ENCODE measurements at regions not wholly inside any gene's neighbourhood (a gene's known extent, or its start where the extent isn't known, plus 50 kb on each side); places are given as distances from the start of the nearest gene placed in this dataset.

DNA sequence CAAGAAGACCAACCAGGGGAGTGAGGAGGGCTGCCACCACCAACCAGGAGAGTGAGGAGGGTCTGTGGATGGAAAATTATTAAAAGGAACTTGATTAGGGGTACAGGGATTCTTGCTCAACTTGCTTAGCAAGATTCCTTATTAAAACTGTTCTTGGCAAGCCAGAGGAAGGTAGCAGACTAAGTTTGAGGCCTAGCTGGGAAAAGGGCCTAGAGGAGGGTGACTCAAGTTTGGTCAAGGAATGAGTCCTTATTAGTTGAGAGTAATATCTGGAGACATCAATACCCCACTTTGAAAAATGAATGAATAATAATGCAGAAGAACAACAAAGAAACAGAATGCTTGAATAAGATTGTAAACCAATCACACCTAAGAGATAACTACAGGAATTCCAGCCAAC is 612.4 kb upstream of the ZFP42 start:
- no peaks in the 10 kb centered on the region for H3K4me1 ChIP-seq (ENCODE audit: control insufficient read depth, insufficient read depth, low read length)
- ChIA-PET CTCF (no interaction called here), POLR2A (no interaction called here)
- TF ChIP-seq ZNF280D (tag by site-specific recombination; IDR thresholded peaks at IDR 0.05) (no peak), ZNF560 (tag by site-specific recombination; IDR thresholded peaks at IDR 0.05; ENCODE audit: borderline replicate concordance) (no peak), ZFP3 (tag by site-specific recombination; IDR thresholded peaks at IDR 0.05; ENCODE audit: low read depth) (no peak), MYNN (tag by site-specific recombination; IDR thresholded peaks at IDR 0.05; ENCODE audit: borderline replicate concordance) (no peak)
- H3K4me3 ChIP-seq (ENCODE audit: low read depth, low read length), result no peak overlapping the region
- no peak overlapping the region for H3K27ac ChIP-seq (ENCODE audit: extremely low read depth, low read depth, low read length)
- no peaks in the 10 kb centered on the region for H3K9me3 ChIP-seq (ENCODE audit: control insufficient read depth, insufficient read depth, low read depth, low read length)
- H3K36me3 ChIP-seq (ENCODE audit: control insufficient read depth in 2 of 2, insufficient read depth in 1 of 2, low read length in 2 of 2), result no peaks in the 10 kb centered on the region

GRCh38 chr4:187387739-187388138 is 607.8 kb upstream of the ZFP42 start:
- no peaks in the 10 kb centered on the region for H3K4me1 ChIP-seq (ENCODE audit: control insufficient read depth, insufficient read depth, low read length)
- no peak for TF ChIP-seq SP7 (tag by site-specific recombination; IDR thresholded peaks at IDR 0.05)
- no peak for TF ChIP-seq ZNF664 (tag by site-specific recombination; IDR thresholded peaks at IDR 0.05)
- no peak for TF ChIP-seq GLI2 (tag by site-specific recombination; IDR thresholded peaks at IDR 0.05; ENCODE audit: borderline replicate concordance, low read depth)
- TF ChIP-seq GLIS2 (tag by site-specific recombination; IDR thresholded peaks at IDR 0.05), result no peak
- TF ChIP-seq ZNF354C (tag by site-specific recombination; IDR thresholded peaks at IDR 0.05; ENCODE audit: borderline replicate concordance, low read depth), result no peak
- TF ChIP-seq REST (tag by site-specific recombination; IDR thresholded peaks at IDR 0.05), result no peak
- no peak for TF ChIP-seq MYNN (tag by site-specific recombination; IDR thresholded peaks at IDR 0.05; ENCODE audit: borderline replicate concordance)
- no peak for TF ChIP-seq ZNF280C (tag by site-specific recombination; IDR thresholded peaks at IDR 0.05)
- TF ChIP-seq EGR2 (tag by site-specific recombination; IDR thresholded peaks at IDR 0.05; ENCODE audit: low read depth), result no peak
- TF ChIP-seq, protein P1, sequence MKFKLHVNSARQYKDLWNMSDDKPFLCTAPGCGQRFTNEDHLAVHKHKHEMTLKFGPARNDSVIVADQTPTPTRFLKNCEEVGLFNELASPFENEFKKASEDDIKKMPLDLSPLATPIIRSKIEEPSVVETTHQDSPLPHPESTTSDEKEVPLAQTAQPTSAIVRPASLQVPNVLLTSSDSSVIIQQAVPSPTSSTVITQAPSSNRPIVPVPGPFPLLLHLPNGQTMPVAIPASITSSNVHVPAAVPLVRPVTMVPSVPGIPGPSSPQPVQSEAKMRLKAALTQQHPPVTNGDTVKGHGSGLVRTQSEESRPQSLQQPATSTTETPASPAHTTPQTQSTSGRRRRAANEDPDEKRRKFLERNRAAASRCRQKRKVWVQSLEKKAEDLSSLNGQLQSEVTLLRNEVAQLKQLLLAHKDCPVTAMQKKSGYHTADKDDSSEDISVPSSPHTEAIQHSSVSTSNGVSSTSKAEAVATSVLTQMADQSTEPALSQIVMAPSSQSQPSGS (tag by site-specific recombination; IDR thresholded peaks at IDR 0.05; ENCODE audit: low read depth), result no peak
- no peak for TF ChIP-seq KLF17 (tag by site-specific recombination; IDR thresholded peaks at IDR 0.05)
- no peak for TF ChIP-seq ZNF639 (tag by site-specific recombination; IDR thresholded peaks at IDR 0.05)
- TF ChIP-seq, protein P2, sequence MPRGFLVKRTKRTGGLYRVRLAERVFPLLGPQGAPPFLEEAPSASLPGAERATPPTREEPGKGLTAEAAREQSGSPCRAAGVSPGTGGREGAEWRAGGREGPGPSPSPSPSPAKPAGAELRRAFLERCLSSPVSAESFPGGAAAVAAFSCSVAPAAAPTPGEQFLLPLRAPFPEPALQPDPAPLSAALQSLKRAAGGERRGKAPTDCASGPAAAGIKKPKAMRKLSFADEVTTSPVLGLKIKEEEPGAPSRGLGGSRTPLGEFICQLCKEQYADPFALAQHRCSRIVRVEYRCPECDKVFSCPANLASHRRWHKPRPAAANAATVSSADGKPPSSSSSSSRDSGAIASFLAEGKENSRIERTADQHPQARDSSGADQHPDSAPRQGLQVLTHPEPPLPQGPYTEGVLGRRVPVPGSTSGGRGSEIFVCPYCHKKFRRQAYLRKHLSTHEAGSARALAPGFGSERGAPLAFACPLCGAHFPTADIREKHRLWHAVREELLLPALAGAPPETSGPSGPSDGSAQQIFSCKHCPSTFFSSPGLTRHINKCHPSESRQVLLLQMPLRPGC (tag by site-specific recombination; IDR thresholded peaks at IDR 0.05), result no peak
- H3K4me3 ChIP-seq (ENCODE audit: low read depth, low read length), result no peak overlapping the region
- POLR2A ChIA-PET, result no interaction called here
- CTCF ChIA-PET, result no interaction called here
- H3K9me3 ChIP-seq (ENCODE audit: control insufficient read depth, insufficient read depth, low read depth, low read length), result no peaks in the 10 kb centered on the region
- H3K36me3 ChIP-seq (ENCODE audit: control insufficient read depth in 2 of 2, insufficient read depth in 1 of 2, low read length in 2 of 2), result no peaks in the 10 kb centered on the region
- H3K27ac ChIP-seq (ENCODE audit: extremely low read depth, low read depth, low read length), result no peak overlapping the region

Measured in HEK293 (cell line).